GM18507 (cell line): ENCODE measurements at regions not wholly inside any gene's neighbourhood (a gene's known extent, or its start where the extent isn't known, plus 50 kb on each side); places are given as distances from the start of the nearest gene placed in this dataset.

ENCODE experiments used
- DNase-seq: peaks from one replicate; pipeline ENCODE4 v3.0.0; 2011; ENCODE audit warnings: low read depth; ENCODE audit not compliant: insufficient read length; ENCODE audit errors: extremely low spot score
- FAIRE-seq: peaks from 2 replicates; lab custom pipeline; 2011; peaks lifted over from hg19 to GRCh38; lab: Jason Lieb, UNC

DNA sequence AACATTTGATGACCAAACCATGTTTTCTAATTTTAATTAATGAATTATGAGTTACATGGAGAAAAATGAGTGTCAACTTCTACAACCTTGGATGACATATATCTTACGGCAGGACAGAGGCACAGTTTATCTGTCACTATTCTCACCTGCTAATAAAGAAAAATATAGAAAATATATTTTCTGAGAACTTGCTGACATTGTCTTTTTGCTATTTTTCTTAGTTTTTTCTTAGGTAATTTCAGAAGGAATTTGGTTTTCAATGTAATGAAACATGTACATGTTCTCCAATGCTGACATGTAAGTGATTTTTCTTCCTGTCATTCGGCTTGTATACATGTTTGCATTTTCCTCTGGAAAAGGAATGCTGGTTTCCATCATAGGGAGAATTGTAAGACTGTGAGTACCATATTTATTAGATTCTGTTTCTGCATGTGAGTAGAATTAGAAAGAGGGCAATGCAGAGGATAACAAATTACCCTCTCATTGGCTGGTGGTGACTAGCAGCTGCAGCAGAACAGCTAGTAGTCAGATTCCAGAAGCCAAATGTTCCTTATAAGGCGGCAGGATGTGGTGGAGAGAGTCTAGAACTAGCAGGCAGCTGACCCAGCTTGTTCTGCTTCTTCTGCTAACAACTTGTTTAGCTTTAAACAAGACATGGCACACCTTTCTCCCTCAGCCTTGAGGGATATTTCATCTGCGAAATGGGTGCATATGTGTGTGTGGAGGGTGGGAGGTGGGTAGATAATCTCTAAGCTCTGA lies 132.8 kb upstream of the SPACA1 start:
- DNase-seq (no peak), FAIRE-seq (no peak)

DNA sequence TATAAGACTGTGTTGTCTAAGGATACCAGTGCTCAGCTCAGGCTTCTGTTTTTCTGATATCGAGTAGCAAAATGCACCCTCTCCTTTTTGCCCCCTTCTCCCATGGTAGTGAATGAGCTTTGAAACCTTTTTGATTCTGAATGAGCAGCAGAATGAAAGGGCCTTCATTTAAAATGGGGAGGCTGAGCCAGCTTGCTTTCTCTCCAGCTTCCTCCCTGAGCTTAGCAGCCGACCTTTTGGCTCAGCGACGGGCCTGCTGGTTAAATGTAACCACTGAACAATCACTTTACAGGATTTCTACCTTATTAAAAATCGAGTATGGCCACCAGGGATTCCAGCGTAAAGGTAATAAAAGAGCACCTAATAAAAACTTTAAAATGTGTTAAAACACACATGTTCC lies 133.7 kb upstream of the SPACA1 start:
- no peak for DNase-seq
- no peak for FAIRE-seq

DNA sequence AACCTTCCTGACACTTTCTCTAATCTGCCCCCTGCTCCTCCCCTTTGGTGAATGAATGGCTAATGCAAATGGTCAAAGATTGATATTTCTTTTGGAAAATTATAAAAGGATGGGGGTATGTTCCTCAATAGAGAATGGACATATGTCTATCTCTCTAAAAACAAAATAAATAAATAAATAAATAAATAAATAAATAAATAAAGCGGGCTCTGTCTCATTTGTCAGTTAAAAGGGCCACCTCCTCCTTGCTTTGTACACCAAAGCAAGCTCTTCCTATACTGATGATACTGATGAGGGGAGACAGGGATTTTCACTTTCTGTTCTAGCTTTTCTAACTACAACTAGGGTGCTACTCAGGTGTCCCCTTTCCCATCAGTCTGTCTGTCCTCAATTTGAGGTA lies 135.5 kb upstream of the SPACA1 start:
- FAIRE-seq, result no peak

DNA sequence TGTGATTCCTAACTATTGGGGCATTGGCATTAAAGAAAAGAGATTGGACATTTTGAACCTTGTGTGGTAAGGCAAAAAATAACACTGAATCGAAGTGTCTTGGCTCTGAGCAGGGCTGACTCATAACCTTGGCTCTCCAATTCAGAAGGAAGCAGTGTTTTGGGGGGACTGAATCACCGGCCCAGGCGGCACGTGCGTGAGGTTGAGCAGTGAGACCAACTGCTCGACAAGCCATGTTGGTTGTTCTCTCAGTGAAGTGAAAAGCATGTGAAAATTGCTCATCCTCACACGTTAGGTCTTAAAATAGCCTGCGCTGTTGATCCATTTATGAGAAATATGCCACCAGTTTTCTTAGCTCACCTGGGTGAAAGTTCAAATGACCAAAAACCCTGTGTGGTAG lies 137.8 kb upstream of the SPACA1 start:
- DNase-seq (no peak), FAIRE-seq (no peak)

More for the DNA sequence above, 135.5 kb upstream of the SPACA1 start:
- no peak for DNase-seq

DNA sequence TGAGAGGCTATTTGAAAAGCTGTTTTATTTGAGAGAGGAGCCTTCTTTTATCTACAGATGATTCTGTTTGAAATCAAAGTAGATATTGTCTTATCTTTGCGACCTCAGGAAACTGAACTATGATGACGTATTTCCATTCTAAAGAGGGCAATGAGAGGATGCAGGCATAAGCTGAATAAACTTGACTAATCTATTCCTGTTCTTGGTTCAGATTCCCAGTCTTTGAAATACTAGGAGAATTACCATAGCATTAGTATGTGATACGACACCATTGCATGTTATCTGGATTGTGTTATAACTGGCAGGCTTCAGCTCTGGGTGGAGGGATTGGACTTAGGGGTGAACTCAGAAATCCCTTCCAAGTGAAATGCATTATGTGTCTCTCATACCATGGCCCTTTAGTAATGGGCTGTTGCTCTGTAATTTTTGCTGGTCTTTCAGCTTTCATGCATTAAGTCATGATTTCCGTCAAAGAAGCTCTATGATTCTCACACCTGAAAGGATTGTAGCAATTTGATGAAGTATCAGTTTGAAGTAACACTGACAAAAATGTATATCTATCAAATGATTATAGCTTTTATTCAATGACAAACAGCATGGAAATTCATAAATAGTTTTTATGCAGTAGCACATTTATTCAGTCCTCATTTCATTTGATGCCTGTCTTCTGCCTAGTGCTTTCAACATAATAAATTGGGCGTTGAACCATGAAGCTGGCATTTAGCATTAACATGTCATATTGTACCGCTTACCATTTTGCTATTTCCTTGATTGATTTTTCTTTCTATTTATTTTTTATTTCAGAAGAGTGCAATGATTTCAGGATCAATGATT lies 138.4 kb upstream of the SPACA1 start:
- DNase-seq (no peak), FAIRE-seq (no peak)

DNA sequence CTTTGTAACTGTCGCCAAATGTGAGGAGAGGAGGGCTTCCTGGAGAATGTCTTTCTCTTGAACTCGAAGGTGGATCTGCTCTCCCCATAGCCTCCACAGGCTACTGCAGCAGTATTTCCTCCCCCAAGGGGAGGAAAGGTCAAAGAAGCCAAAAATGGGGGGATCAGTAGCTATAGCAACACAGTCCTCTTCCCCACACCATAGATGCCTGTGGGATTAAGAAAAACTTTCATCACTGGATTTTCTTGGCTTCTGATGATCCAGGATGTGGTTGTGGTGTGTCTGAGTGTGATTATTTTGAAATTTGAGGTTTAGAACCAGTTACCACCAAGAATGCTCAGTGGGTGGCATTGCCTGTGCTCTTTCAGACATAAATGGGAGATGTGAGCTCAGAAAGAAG lies 140.1 kb upstream of the SPACA1 start:
- FAIRE-seq, result peak; percentile 85
- no peak for DNase-seq

DNA sequence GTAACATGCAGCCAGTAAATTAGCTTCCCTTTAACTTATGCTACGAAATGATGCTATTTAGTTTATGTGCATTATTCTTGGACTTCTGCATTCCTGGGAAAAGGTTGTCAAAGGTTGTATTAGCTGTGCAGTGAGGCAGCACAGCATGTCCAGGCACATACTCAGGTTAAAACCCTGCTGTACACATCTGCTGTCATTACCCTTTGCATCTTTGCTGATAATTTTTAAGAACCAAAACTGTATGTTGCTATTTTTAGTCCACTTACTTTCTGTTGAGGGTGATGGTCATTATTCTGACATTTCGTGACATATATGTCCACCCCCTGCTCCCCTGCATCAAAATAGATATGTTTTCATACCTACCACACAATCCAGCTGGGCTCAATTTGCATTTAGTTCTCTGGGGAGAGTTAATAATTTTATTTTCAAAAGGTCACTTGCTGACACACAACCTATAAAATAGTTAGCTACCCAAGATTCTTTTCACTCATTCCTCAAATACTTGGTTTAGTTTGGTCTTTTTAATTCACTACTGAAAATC lies 142.5 kb upstream of the SPACA1 start:
- peak; percentile 35 for DNase-seq
- FAIRE-seq, result peak; percentile 95

DNA sequence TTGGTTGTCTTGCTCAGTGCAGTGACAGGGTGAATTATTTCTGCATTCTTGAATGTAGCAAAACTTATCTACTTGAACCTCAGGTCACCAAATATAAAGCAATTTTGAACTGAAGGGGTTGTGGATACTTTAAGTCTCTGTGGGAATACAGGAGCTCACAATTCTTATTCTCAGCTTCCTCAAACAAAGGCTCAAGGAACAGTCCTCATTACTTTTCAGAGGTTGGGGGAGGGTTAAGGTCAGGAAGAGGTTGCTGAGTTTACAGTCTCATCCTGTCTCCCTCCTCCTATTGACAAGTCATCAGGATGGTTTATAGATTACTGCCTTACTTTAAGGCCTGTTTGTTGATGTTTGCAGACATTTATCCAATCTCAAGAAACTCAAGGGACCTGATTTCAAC lies 143.6 kb upstream of the SPACA1 start:
- DNase-seq (no peak), FAIRE-seq (peak; percentile 76)

DNA sequence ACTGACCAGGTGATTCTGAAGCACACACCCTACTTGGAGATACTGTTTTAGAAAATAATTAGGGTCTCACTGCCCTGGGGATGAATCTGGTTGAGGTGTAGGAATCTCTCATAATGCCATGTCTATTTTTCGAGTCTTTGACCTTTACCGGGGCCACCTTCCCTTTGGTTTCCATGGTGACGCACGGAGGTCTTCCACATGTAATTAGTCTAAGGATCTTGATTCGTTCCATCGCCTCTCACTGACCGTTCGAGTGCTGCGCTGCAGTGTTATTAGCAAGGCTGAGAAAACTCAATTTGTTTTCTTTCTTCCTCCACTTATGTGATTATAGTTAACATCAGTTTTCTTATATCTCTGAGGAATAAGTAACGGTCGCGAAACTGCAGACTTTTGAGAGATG lies 144.3 kb upstream of the SPACA1 start:
- DNase-seq (no peak), FAIRE-seq (peak; percentile 33)

DNA sequence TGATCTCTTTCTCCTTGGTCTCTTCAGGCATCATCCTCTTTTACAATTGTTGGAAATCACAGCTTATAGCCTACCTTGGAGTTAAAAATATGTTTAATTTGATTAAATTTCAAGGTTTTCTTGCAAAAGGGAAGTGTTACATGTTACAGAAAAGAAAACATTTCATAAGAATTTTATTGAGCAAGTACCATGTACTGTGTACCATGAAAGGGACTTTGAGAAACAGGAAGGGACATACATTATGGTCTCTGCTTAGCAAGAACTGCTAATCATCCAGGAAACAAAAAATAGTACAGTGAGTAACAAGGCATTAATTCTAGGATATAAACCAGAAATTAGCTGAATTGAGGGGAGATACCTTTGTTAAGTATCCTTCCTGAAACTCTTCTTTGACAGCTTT lies 145.3 kb upstream of the SPACA1 start:
- FAIRE-seq (peak; percentile 26), DNase-seq (no peak)

DNA sequence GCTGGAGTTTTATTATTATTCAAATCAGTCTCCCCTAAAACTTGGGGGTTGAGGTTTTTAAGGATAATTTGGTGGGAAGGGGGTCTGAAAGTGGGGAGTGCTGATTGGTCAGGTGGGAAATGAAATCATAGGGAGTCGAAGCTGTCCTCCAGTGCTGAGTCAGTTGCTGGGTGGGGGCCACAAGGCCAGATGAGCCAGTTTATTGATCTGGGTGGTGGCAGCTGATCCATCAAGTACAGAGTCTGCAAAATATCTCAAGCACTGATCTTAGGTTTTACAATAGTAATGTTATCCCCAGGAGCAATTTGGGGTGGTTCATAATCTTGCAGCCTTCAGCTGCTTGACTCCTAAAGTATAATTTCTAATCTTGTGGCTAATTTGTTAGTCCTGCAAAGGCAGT lies 146.0 kb upstream of the SPACA1 start:
- FAIRE-seq, result no peak
- no peak for DNase-seq

DNA sequence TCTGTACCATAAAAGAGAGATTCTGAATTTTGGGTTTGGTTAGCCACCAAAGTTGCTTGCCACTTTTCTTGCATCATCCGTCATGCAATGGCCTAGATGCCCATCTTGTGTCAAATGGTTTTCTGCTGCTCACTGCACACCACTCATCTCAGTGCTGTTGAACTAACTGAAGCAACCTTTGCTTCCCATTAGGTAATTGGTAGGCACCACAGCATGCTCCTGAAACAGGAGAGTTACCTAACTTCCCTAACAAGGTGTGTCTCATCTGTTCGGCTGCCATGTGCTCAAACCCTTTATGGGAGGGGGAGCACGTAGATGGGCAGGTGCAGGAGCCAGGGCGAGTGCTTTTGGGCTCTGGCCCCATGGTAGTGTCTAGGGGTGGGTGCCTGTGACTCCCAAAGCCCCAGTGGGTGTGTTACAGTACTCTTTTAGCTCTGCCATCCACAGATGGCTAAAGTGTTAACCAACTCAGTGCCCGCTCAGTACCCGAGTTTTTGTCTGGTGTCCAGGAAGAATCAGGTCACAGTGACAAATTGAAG lies 147.4 kb upstream of the SPACA1 start:
- no peak for DNase-seq
- no peak for FAIRE-seq

DNA sequence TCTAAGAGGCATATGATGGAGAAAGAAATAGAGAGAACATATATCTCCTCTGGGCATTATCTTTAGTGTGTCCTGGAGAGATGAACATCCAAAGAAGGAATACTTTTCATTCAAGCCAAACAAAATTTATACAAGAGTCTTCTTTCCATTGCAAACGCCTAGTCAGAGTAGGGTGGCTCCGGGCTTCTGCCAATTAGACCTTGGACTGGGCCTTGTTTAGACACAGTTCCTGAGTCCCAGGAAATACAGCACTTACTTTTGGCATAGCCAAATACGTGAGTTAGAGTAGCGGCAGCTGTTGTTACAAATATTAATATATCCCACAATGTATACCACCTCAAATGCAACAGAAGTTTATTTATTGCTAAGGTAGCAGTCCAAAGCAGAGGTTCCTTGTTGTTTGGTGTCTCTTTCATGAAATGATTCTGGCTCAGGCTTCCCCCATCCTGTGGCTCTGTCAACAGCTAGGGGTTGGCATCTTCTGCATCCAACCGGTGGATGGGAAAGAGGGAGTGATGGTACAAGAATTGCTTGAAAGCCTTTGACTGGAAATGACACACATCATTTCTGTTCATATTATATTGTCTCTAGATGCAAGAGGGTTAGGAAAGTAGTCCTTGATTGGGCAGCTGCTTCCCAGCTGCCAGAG lies 148.0 kb upstream of the SPACA1 start:
- DNase-seq (no peak), FAIRE-seq (no peak)

DNA sequence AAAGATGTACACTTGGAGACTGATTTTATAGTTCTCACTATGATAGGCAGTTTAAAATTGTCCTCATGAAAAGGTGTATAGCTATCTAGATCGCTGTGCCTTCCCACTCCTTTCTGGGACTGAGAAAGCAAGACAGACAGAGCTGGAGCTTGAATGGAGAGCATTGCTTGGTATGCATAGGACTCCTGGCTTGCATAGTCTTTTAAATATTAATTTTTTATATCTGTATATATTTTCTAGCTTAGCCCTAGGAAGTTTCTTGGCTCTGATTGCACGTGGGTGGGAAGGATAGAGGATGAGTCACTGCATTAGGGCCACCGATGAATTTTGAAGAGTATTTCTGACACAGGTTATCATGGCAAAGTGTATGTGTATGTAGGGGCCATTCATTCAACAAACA lies 150.0 kb upstream of the SPACA1 start:
- DNase-seq (no peak), FAIRE-seq (no peak)

DNA sequence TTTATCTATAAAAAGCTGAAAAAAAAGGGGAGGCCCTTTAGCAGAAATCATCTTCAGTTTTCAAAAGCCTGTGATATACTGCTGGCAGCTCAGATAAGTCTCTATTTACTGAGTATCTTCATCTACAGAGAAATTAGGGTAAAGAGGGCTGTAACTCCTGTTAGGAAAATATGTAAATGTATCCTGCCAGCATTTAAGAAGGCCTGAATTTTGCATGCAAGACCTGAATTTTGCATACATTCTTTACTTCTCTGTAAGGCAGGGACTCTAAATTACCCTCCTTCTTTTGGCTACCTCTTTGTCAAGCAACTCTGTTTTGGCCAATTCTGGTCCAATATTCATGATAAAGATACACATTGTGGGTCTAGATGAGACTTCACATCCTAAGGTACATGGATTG lies 150.6 kb upstream of the SPACA1 start:
- FAIRE-seq (no peak), DNase-seq (no peak)

DNA sequence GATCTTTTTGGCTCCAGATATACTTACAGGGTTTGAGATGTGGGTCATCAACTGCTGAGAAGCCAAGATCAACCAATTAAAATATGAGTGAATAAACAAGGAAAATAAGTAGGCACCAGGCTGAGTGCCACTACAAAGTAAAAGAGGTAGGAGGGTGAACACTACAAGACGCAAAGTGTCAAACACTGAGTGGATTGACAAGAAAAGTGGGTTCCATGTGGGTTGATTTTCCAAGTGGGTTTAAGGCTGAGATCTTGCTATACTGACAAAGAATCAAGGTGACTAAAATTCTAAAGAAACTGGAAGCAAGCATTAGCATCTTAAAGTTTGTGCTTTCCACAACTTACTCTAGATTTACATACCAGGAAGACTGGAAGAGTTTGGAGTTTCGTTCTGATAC lies 160.4 kb upstream of the SPACA1 start:
- FAIRE-seq (no peak), DNase-seq (no peak)

DNA sequence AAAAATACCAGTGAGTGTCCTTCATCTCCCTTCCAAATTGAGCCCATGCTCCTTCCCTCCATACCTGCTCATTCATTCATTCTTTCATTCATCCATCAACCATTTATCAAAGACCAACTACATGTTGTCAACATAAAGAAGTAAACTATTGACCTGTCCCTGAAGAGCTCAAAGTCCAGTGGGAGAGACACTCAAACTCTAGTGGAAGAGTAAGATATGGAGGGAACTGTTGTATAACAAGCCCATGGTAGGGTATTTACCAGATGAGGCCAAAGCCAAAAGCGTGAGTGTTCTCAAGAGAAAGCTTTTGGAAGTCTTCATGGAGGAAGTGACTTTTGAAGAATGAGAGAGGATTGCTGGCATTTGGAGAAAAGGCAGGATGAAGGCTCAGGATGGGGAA lies 163.4 kb upstream of the SPACA1 start:
- FAIRE-seq, result no peak
- DNase-seq, result no peak

DNA sequence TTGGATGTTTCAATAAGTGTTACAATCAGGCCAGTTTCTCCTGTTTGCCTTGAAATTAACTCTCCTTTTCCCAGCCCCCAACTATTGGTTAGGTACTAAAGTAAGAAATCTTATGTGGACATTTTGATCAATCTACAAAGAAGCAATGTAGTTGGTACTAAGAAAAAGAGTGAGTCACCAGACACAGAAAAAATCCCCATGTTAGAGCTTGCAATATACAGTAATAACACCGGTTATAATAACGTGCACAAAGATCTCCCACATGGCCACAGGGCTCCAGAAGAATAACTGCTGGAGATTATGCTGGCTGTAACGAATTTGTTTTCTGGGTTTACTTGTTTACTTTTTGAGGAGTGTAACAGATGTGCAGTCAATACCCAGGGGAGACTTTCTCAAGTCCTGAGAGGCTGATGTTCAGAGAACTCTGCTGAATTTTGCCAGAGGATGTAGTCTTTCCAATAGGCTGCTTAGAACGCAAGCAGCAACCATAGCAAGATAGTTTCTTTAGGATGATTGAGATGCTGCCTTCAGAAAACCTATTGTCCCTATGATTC lies 166.2 kb upstream of the SPACA1 start:
- DNase-seq (no peak), FAIRE-seq (peak; percentile 26)

DNA sequence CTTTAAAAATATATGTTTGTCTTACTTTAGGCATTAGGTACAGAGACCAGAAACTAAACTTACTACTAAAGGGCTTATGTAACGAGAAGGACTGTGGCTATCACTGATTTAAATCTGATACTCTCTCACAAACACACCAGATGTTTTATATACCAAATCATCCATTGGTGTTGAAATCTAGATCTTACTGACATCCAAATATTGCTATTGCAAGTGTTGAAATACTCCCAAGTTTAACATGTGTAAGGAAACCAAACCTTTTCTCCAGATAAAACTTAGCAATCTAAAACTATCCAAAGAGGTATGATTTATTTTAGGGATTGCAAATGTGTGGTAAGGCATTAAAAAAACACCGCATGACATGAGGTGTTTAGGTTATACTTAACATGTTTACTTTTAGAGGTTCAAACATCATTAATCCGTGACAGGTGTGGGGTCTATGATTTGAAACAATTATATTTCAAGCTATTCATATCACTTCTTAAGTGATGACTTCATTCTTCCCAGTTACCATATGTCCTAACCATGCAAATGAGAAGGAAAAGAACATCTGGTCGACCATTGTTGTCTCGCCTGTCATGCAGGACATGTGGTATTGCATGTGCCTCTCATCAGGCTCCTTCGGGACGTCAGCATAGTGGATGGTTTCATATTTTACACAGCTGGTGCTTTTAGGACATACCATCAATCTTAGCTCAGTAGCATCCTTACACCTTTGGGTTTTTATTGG lies 168.3 kb upstream of the SPACA1 start:
- FAIRE-seq, result peak; percentile 67

More for the DNA sequence above, 168.3 kb upstream of the SPACA1 start:
- no peak for DNase-seq
